Bronchial epithelial cell (primary cell): ENCODE measurements at regions not wholly inside any gene's neighbourhood (a gene's known extent, or its start where the extent isn't known, plus 50 kb on each side); places are given as distances from the start of the nearest gene placed in this dataset.
A peak's percentile ranks its signal among the peaks of the same experiment; 100 is the strongest.

Source experiments
- DNase-seq: peaks from one replicate; pipeline ENCODE4 v3.0.0-alpha.2; 2010; ENCODE audit warnings: low read depth
- FAIRE-seq: peaks from 2 replicates; lab custom pipeline; 2011; peaks lifted over from hg19 to GRCh38; lab: Jason Lieb, UNC
- H3K27me3 ChIP-seq: 2 replicates; pipeline ENCODE4 v1.5.1; 2011; ENCODE audit warnings: low read length; ENCODE audit not compliant: control insufficient read depth, insufficient read depth
- H3K36me3 ChIP-seq: 2 replicates; pipeline ENCODE4 v1.5.1; 2011; ENCODE audit warnings: low read length; ENCODE audit not compliant: control insufficient read depth, insufficient read depth
- H3K4me3 ChIP-seq: 2 replicates; pipeline ENCODE4 v1.5.1; 2011; ENCODE audit warnings: mild to moderate bottlenecking, low read depth, low read length, control low read depth
- TF ChIP-seq, protein P1 (sequence below): IDR thresholded peaks from 2 replicates; pipeline ENCODE4 v1.5.1; 2011; ENCODE audit warnings: mild to moderate bottlenecking, moderate library complexity, low read length, control low read depth, inconsistent platforms; ENCODE audit not compliant: insufficient read depth, severe bottlenecking

DNA sequence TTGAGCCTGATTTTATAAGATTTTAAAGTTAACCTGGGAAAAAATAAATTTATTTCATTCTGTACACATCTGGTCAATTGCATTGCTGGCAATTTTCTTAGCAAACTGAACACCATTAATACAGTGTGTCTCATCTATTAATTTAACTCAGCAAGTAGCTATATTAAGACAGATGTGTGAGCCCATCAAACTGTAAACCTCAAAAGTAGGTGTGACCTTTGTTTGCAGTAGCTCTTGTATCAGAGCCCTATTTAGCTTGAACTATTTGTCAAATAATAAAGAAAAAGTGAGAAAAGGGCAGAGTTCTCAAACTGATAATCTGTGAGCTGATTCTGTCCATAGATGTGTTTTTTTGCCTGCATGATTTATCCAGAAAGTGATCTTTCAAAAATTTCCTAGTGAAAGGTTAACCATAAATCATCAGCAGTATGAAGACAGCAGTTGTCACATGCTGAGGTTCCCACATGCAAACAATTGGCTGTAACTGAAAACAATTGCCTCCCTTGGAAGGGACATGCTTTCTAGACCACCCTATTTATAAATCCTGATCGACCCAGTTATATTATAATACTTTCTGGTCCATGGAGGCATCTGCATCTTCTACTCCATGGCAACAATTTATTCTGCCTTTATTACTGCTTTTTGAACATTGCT lies 646.5 kb downstream of the NSUN3 start:
- DNase-seq (no peak), FAIRE-seq (no peak)
- Histone ChIP-seq H3K4me3 (no peak overlapping the region), H3K36me3 (no peaks in the 10 kb centered on the region), H3K27me3 (no peaks in the 10 kb centered on the region)
- TF ChIP-seq, protein P1, sequence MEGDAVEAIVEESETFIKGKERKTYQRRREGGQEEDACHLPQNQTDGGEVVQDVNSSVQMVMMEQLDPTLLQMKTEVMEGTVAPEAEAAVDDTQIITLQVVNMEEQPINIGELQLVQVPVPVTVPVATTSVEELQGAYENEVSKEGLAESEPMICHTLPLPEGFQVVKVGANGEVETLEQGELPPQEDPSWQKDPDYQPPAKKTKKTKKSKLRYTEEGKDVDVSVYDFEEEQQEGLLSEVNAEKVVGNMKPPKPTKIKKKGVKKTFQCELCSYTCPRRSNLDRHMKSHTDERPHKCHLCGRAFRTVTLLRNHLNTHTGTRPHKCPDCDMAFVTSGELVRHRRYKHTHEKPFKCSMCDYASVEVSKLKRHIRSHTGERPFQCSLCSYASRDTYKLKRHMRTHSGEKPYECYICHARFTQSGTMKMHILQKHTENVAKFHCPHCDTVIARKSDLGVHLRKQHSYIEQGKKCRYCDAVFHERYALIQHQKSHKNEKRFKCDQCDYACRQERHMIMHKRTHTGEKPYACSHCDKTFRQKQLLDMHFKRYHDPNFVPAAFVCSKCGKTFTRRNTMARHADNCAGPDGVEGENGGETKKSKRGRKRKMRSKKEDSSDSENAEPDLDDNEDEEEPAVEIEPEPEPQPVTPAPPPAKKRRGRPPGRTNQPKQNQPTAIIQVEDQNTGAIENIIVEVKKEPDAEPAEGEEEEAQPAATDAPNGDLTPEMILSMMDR: no peak

DNA sequence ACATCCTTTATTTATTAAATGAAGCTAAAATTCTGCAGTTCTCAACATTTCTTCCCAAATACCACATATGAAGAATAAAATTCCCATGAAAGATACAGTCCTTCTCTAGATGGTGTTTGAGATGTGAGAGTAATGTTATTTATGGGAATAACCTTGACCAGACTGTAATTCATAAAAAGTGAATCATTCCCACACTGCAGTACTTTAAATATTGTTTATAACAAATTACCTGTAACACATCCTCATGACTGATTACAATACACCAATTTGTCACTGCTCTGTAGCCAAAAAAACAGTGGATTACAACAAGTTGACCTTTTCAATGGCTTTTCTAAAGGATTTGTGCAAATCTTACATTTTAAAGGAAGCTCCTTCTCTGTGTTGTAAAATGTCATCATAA lies 651.3 kb downstream of the NSUN3 start:
- FAIRE-seq: no peak
- TF ChIP-seq, protein P1: no peak
- no peak for DNase-seq
- Histone ChIP-seq H3K36me3 (no peaks in the 10 kb centered on the region), H3K27me3 (no peaks in the 10 kb centered on the region), H3K4me3 (no peak overlapping the region)

DNA sequence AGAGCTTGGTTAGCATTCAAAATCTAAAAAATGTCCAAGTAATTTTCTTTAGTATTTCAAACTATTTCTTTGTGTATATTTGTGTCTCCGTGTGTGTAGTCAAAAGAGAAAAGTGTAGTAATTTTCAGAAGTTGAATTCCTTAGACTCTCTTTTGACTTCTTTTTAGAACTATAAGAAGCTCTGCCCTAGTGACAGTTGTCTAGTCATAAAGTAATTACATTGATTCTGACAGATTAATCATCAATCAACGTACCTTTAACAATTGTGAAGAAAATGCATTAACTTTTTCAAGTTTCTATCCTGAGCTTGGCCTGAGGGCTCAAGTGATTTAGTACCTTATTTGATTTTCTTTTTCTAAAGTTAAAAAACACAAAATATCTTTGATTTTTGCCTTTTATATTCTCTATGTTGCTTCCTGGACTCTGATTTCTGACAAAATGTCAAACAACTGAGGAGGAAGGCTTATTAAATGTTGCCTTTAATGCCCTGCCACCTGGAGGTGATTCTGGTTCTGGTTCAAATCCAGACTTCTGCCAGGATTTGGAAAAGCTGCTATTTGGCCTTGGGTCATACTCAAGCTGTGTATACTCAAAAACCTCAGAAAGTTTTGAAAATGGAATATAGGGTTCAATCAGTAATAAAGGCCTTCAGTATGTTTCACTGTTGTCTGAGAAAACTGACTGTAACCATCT lies 653.6 kb downstream of the NSUN3 start:
- TF ChIP-seq, protein P1: peak; percentile 46
- Histone ChIP-seq H3K4me3 (no peak overlapping the region), H3K36me3 (no peaks in the 10 kb centered on the region), H3K27me3 (no peaks in the 10 kb centered on the region)
- DNase-seq (peak; percentile 37), FAIRE-seq (no peak)

DNA sequence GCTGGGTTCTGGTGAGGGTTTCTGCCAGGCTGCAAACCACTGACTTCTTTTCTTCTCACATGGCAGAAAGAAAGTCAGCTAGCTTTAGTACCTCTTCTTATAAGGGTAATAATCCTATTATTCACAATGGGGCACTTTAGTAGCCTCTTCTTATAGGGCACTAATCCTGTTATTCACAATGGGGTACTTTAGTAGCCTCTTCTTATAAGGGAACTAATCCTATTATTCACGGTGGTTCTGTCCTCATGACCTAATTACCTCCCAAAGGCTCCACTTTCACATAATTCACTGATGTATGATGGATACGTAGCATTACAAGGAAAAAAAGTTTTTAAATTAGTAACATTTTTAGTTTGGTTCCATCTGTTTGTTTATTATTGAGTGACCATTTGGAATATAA lies 671.3 kb downstream of the NSUN3 start:
- TF ChIP-seq, protein P1: no peak
- Histone ChIP-seq H3K36me3 (no peaks in the 10 kb centered on the region), H3K4me3 (no peak overlapping the region), H3K27me3 (no peaks in the 10 kb centered on the region)
- no peak for DNase-seq
- no peak for FAIRE-seq

DNA sequence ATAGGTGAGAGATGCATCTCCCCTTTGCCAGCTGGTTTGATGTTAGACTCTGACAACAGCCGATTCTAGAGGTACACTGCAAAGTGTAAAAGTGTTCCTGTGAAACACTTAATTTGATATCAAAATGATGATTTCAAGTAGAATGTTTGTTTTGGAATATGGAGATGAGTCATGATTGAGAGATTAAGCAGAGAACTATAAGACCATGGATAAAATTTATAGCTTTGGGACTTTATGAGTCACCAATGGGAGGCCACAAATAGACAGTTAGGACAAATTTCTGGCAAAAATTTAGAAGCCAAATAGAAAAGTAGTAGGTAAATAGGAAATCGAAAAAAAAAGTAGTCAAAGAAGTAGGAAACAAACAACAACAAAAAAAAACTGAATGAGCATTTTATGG lies 672.5 kb downstream of the NSUN3 start:
- Histone ChIP-seq H3K27me3 (no peaks in the 10 kb centered on the region), H3K4me3 (no peak overlapping the region), H3K36me3 (no peaks in the 10 kb centered on the region)
- FAIRE-seq (no peak), DNase-seq (peak; percentile 5)
- TF ChIP-seq, protein P1: no peak
